ENCODE measurements at regions not wholly inside any gene's neighbourhood (a gene's known extent, or its start where the extent isn't known, plus 50 kb on each side); places are given as distances from the start of the nearest gene placed in this dataset.

DNA sequence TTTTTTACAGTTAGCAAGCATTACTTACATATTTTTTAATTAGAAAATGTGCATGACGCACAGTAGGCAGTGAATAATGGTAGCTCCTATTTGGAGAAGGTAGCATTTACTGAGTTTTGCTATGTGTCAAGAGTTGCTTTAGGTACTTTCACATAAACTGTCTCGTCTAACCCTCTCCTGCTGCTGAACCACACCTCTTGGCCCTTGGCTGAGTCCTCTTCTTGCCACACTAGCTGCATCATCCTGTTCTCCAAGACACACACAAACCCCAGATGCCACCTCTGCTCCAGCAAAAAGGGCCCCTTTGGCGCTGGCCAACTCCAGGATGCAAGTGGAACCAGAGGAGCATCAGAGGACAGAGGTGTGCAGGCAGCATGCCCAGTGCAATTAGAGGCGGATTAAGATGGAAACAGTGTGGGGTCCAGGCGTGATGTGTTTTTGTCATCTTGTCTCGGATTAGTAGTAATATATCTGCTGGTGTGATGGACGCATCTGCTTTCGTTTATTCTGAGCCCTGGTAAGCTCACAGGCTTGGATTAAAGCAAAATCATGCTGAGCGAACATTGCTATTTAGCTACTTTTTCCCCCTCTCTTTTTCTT is 367.0 kb upstream of the CADM1 start:
- Histone ChIP-seq H3K36me3 (replicated peaks; ENCODE audit: low read depth, low read length) (peaks cover 3% of the 10 kb centered on the region), H3K9me3 (ENCODE audit: insufficient read depth, low read length) (no peaks in the 10 kb centered on the region), H3K27me3 (ENCODE audit: low read depth, low read length) (no peaks in the 10 kb centered on the region), H3K4me1 (ENCODE audit: low read length) (peaks cover 65% of the 10 kb centered on the region), H3K4me2 (ENCODE audit: low read length) (0 out of 2 replicates have a peak overlapping the region, but pooled peaks have one; percentile 66), H2AFZ (ENCODE audit: low read depth, low read length) (no peak overlapping the region), H3K79me2 (ENCODE audit: low read length) (no peaks in the 10 kb centered on the region), H3K9ac (ENCODE audit: low read length) (peak overlapping the region; percentile 60; the same call in 1 of the 2 replicates), H3K4me3 (ENCODE audit: low read length) (no peak overlapping the region), H4K20me1 (ENCODE audit: insufficient read depth, low read length) (no peaks in the 10 kb centered on the region), H3K27ac (ENCODE audit: low read length) (peak overlapping the region; percentile 90)
- TF ChIP-seq, protein P1, sequence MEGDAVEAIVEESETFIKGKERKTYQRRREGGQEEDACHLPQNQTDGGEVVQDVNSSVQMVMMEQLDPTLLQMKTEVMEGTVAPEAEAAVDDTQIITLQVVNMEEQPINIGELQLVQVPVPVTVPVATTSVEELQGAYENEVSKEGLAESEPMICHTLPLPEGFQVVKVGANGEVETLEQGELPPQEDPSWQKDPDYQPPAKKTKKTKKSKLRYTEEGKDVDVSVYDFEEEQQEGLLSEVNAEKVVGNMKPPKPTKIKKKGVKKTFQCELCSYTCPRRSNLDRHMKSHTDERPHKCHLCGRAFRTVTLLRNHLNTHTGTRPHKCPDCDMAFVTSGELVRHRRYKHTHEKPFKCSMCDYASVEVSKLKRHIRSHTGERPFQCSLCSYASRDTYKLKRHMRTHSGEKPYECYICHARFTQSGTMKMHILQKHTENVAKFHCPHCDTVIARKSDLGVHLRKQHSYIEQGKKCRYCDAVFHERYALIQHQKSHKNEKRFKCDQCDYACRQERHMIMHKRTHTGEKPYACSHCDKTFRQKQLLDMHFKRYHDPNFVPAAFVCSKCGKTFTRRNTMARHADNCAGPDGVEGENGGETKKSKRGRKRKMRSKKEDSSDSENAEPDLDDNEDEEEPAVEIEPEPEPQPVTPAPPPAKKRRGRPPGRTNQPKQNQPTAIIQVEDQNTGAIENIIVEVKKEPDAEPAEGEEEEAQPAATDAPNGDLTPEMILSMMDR (IDR thresholded peaks at IDR 0.05; ENCODE audit: low read depth, low read length) = no peak
- TF ChIP-seq EZH2phosphoT487 (IDR thresholded peaks at IDR 0.05; ENCODE audit: low read depth) = no peak

DNA sequence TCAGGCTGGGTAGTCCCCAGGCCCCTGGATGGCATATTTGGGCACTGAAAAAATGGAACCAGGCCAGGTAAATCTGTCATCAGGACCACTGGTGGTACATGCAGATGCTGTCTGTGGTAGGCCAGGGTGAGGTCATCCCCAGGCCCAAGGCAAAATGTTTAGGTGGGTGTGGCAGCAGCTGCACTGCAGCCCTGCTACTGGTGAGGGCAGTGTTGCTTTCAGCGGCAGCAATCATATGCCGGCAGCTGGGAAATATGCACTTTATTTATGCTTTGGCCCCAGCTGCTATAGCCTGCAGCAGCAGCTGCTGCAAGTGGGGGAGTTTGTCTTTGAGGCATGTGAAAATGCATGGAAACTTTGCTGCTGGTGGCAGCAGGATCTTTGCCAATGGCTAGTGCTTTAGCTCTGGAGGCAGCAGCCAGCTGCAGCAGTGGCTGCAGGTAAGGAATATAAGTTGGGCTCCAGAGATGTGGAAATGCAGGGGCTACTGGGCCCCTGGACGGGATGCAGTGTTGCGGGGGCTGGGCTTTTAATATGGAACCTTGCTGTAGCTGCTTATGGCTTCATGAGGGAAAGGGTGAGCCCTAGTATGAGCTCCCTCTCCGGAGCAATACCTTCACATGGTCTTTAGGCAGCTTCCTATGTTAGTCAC is 365.7 kb upstream of the CADM1 start:
- Histone ChIP-seq H3K36me3 (replicated peaks; ENCODE audit: low read depth, low read length) (peaks cover 3% of the 10 kb centered on the region), H3K4me1 (ENCODE audit: low read length) (peaks cover 57% of the 10 kb centered on the region), H3K27me3 (ENCODE audit: low read depth, low read length) (no peaks in the 10 kb centered on the region), H3K4me3 (ENCODE audit: low read length) (no peak overlapping the region), H3K9me3 (ENCODE audit: insufficient read depth, low read length) (no peaks in the 10 kb centered on the region), H3K79me2 (ENCODE audit: low read length) (no peaks in the 10 kb centered on the region), H3K9ac (ENCODE audit: low read length) (peak overlapping the region; percentile 3; the same call in 1 of the 2 replicates), H3K4me2 (ENCODE audit: low read length) (peak overlapping the region; percentile 27), H4K20me1 (ENCODE audit: insufficient read depth, low read length) (no peaks in the 10 kb centered on the region), H2AFZ (ENCODE audit: low read depth, low read length) (no peak overlapping the region), H3K27ac (ENCODE audit: low read length) (no peak overlapping the region; the same call in 1 of the 2 replicates)
- TF ChIP-seq, protein P1 (IDR thresholded peaks at IDR 0.05; ENCODE audit: low read depth, low read length) = peak; percentile 85
- TF ChIP-seq EZH2phosphoT487 (IDR thresholded peaks at IDR 0.05; ENCODE audit: low read depth) = no peak

DNA sequence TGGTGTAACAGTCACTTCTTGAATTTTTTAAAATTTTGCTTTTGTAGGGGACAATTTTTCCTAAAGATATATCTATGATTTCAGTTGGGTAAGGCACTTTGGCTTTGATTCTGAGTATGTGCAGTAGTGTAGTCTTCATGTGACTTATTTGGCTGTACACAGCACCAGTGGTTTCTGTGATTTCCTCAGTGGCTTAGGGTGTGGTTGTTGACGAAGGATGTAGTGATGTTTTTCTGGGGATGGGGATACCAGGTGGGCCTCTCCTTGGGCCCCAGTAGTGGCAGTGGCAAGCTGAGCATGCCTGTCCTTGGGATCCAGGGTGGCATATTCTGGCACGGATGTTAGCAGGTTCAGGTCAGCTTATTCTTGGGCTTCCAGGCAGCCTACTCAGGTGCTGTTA is 364.9 kb upstream of the CADM1 start:
- no peaks in the 10 kb centered on the region for H3K27me3 ChIP-seq (ENCODE audit: low read depth, low read length)
- peaks cover 49% of the 10 kb centered on the region for H3K4me1 ChIP-seq (ENCODE audit: low read length)
- no peaks in the 10 kb centered on the region for H3K79me2 ChIP-seq (ENCODE audit: low read length)
- no peaks in the 10 kb centered on the region for H3K9me3 ChIP-seq (ENCODE audit: insufficient read depth, low read length)
- H3K4me2 ChIP-seq (ENCODE audit: low read length) = no peak overlapping the region
- TF ChIP-seq, protein P1 (IDR thresholded peaks at IDR 0.05; ENCODE audit: low read depth, low read length) = no peak
- no peak overlapping the region for H3K27ac ChIP-seq (ENCODE audit: low read length)
- H3K36me3 ChIP-seq (replicated peaks; ENCODE audit: low read depth, low read length) = peaks cover 3% of the 10 kb centered on the region
- H2AFZ ChIP-seq (ENCODE audit: low read depth, low read length) = no peak overlapping the region
- H3K9ac ChIP-seq (ENCODE audit: low read length) = no peak overlapping the region
- no peaks in the 10 kb centered on the region for H4K20me1 ChIP-seq (ENCODE audit: insufficient read depth, low read length)
- no peak overlapping the region for H3K4me3 ChIP-seq (ENCODE audit: low read length)

DNA sequence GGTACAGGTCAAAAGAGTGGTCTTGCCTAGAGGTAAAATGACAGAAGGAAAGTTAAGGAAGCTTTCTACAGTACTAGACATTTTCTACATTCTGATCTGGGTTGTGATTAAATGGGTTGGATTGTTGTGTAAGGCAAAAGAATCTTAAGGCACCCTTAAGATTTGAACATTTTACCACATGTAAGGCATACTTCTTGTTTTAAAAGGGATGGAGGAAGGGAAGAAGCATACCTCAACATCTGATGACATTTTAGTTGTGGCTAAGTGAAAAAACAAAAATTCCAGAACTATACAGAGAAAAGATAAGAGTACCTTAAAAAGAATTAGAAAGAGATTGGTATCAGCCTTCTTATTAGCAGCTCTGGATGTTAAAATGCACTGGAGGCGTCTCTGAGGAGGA is 356.0 kb upstream of the CADM1 start:
- no peaks in the 10 kb centered on the region for H3K27me3 ChIP-seq (ENCODE audit: low read depth, low read length)
- TF ChIP-seq, protein P1 (IDR thresholded peaks at IDR 0.05; ENCODE audit: low read depth, low read length) = no peak
- no peak for TF ChIP-seq EZH2phosphoT487 (IDR thresholded peaks at IDR 0.05; ENCODE audit: low read depth)
- H3K4me3 ChIP-seq (ENCODE audit: low read length) = no peak overlapping the region
- no peak overlapping the region for H3K4me2 ChIP-seq (ENCODE audit: low read length)
- H3K9ac ChIP-seq (ENCODE audit: low read length) = no peak overlapping the region
- H3K9me3 ChIP-seq (ENCODE audit: insufficient read depth, low read length) = peaks cover 6% of the 10 kb centered on the region
- no peaks in the 10 kb centered on the region for H4K20me1 ChIP-seq (ENCODE audit: insufficient read depth, low read length)
- H3K79me2 ChIP-seq (ENCODE audit: low read length) = no peaks in the 10 kb centered on the region
- H3K36me3 ChIP-seq (replicated peaks; ENCODE audit: low read depth, low read length) = no peaks in the 10 kb centered on the region
- no peaks in the 10 kb centered on the region for H3K4me1 ChIP-seq (ENCODE audit: low read length)
- no peak overlapping the region for H3K27ac ChIP-seq (ENCODE audit: low read length)
- H2AFZ ChIP-seq (ENCODE audit: low read depth, low read length) = no peak overlapping the region

All from OCI-LY3 (cell line).